Nephron progenitor cell (in vitro differentiated cells): ENCODE measurements at regions not wholly inside any gene's neighbourhood (a gene's known extent, or its start where the extent isn't known, plus 50 kb on each side); places are given as distances from the start of the nearest gene placed in this dataset.

Experiments
- DNase-seq: peaks from one replicate; pipeline ENCODE4 v3.0.0; 2021
- H3K27ac Mint-ChIP-seq: 2 replicates; pipeline ENCODE4 v1.8.0; 2021; ENCODE audit warnings: mild to moderate bottlenecking, moderate library complexity, mixed read lengths
- H3K27me3 Mint-ChIP-seq: 2 replicates; pipeline ENCODE4 v1.8.0; 2021; ENCODE audit warnings: mild to moderate bottlenecking, low read depth, mixed read lengths; ENCODE audit not compliant: poor library complexity
- H3K36me3 Mint-ChIP-seq: 2 replicates; pipeline ENCODE4 v1.8.0; 2021; ENCODE audit warnings: low read depth, mixed read lengths
- H3K4me1 Mint-ChIP-seq: 2 replicates; pipeline ENCODE4 v1.8.0; 2021; ENCODE audit warnings: mixed read lengths
- H3K4me3 Mint-ChIP-seq: 2 replicates; pipeline ENCODE4 v1.8.0; 2021; ENCODE audit warnings: mild to moderate bottlenecking, moderate library complexity, mixed read lengths
- H3K9me3 Mint-ChIP-seq: 2 replicates; pipeline ENCODE4 v1.8.0; 2021; ENCODE audit warnings: mild to moderate bottlenecking, moderate library complexity, mixed read lengths
- TF ChIP-seq, protein P1 (sequence below): fragments of 200-600 bp; sonication (generic); IDR thresholded peaks from 2 replicates; pipeline ENCODE4 v1.5.0; 2021; ENCODE audit warnings: antibody characterized with exemption

DNA sequence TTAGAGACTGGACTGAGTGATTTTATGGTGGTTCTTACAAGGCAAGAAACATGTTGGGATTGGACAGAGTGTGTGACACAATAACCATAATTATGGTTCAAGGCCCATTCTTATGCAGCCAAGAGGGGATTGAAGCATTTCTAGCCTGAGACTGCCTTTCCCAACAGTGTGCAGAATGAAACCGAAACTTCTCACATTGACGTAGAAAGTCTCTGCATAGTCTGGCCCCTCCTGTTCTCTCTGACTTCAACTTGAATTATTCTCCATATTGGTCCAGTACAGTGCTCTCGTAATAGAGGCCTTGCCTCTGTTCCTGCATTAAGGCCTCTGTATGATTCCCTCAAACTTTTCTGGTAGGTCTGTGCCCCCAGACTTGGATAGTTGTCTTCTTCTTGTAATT is 138.3 kb downstream of the DIPK2A start:
- no peak for DNase-seq
- H3K4me3 Mint-ChIP-seq, result no peak overlapping the region
- H3K36me3 Mint-ChIP-seq, result no peaks in the 10 kb centered on the region
- TF ChIP-seq, protein P1, sequence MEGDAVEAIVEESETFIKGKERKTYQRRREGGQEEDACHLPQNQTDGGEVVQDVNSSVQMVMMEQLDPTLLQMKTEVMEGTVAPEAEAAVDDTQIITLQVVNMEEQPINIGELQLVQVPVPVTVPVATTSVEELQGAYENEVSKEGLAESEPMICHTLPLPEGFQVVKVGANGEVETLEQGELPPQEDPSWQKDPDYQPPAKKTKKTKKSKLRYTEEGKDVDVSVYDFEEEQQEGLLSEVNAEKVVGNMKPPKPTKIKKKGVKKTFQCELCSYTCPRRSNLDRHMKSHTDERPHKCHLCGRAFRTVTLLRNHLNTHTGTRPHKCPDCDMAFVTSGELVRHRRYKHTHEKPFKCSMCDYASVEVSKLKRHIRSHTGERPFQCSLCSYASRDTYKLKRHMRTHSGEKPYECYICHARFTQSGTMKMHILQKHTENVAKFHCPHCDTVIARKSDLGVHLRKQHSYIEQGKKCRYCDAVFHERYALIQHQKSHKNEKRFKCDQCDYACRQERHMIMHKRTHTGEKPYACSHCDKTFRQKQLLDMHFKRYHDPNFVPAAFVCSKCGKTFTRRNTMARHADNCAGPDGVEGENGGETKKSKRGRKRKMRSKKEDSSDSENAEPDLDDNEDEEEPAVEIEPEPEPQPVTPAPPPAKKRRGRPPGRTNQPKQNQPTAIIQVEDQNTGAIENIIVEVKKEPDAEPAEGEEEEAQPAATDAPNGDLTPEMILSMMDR, result no peak
- H3K27ac Mint-ChIP-seq, result no peak overlapping the region
- no peaks in the 10 kb centered on the region for H3K4me1 Mint-ChIP-seq
- no peaks in the 10 kb centered on the region for H3K9me3 Mint-ChIP-seq
- no peaks in the 10 kb centered on the region for H3K27me3 Mint-ChIP-seq

- Mint-ChIP-seq H3K36me3 (no peaks in the 10 kb centered on the region), H3K27ac (no peak overlapping the region)
- no peak for DNase-seq
These were observed 140.4 kb downstream of the DIPK2A start for GRCh38 chr3:144112036-144112435.

GRCh38 chr3:144112437-144112836 is 140.8 kb downstream of the DIPK2A start:
- no peaks in the 10 kb centered on the region for H3K27me3 Mint-ChIP-seq
- H3K4me1 Mint-ChIP-seq, result no peaks in the 10 kb centered on the region
- TF ChIP-seq, protein P1, result no peak
- H3K27ac Mint-ChIP-seq, result peak overlapping the region; percentile 2
- H3K4me3 Mint-ChIP-seq, result no peak overlapping the region
- no peak for DNase-seq
- H3K36me3 Mint-ChIP-seq, result no peaks in the 10 kb centered on the region
- no peaks in the 10 kb centered on the region for H3K9me3 Mint-ChIP-seq

More at GRCh38 chr3:144112036-144112435, 140.4 kb downstream of the DIPK2A start:
- TF ChIP-seq, protein P1, result no peak
- Mint-ChIP-seq H3K27me3 (no peaks in the 10 kb centered on the region), H3K4me3 (no peak overlapping the region), H3K9me3 (no peaks in the 10 kb centered on the region), H3K4me1 (no peaks in the 10 kb centered on the region)

DNA sequence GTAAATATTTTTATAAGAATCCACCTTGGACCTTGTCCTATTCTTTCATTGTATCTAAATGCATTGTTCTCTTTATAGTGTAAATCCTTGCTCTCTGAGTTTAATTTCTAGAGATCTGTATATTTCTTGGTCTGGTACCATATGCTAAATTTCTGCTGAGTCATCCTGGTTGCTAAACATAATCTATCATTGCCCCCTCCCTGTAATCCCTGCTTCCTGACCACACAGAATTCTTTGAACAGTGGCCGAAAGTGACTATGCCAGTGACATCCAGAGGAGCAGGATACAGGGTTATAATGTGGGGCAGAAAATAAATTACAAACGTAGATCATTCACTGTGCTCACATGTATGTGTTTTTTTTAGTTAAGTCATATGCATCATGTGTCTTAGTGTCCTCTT is 143.1 kb downstream of the DIPK2A start:
- H3K36me3 Mint-ChIP-seq, result no peaks in the 10 kb centered on the region
- H3K4me3 Mint-ChIP-seq, result no peak overlapping the region
- no peaks in the 10 kb centered on the region for H3K9me3 Mint-ChIP-seq
- H3K4me1 Mint-ChIP-seq, result no peaks in the 10 kb centered on the region
- TF ChIP-seq, protein P1, result no peak
- H3K27me3 Mint-ChIP-seq, result no peaks in the 10 kb centered on the region
- no peak for DNase-seq
- no peak overlapping the region for H3K27ac Mint-ChIP-seq

DNA sequence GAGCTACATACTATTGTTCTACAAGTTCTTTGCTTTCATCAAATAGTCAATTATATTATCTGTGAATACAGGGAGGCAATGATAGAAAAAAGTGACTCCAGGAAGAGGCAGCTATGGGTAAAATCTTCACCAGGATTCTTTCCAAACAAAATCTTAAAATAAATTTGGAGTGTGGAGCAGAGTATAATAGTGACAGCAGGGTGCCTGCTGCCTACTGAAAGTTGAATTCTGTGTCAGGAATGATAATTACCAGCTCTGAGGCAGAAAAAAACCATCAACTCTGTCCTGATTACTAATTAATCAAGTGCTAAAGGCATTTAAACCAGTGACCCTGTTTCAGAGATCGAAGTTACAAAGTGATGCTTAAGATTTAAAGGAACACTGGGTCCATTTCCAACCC is 148.0 kb downstream of the DIPK2A start:
- peaks cover 4% of the 10 kb centered on the region for H3K4me1 Mint-ChIP-seq
- no peaks in the 10 kb centered on the region for H3K36me3 Mint-ChIP-seq
- H3K27ac Mint-ChIP-seq, result no peak overlapping the region
- DNase-seq, result no peak
- no peak overlapping the region for H3K4me3 Mint-ChIP-seq
- H3K27me3 Mint-ChIP-seq, result peaks cover 5% of the 10 kb centered on the region
- TF ChIP-seq, protein P1, result no peak
- H3K9me3 Mint-ChIP-seq, result no peaks in the 10 kb centered on the region

DNA sequence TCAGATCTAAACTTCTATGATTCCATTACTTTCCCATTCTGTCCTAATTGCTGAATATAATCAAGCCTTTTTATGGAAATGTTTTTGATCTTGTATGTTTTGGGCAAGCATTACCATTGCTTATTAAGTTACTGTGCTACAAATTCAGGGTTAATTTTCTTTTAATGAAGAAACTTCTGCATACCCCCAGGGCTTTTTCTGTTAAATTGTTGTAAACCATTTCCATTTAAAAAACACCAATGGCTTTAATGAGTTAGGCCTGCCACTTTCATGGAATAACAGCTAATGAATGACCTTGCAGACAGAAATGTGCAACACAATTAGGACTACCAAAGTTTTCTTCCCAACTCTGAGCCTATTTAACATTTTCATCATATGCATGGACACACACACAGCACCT is 150.0 kb downstream of the DIPK2A start:
- TF ChIP-seq, protein P1, result no peak
- H3K4me3 Mint-ChIP-seq, result no peak overlapping the region
- peaks cover 3% of the 10 kb centered on the region for H3K36me3 Mint-ChIP-seq
- no peak overlapping the region for H3K27ac Mint-ChIP-seq
- DNase-seq, result no peak
- H3K9me3 Mint-ChIP-seq, result peaks cover 9% of the 10 kb centered on the region
- H3K4me1 Mint-ChIP-seq, result peaks cover 4% of the 10 kb centered on the region
- peaks cover 8% of the 10 kb centered on the region for H3K27me3 Mint-ChIP-seq
